Panc1 (cell line): ENCODE measurements at regions not wholly inside any gene's neighbourhood (a gene's known extent, or its start where the extent isn't known, plus 50 kb on each side); places are given as distances from the start of the nearest gene placed in this dataset.

ENCODE experiments used
- ATAC-seq: fragments of 200-7000 bp; cut with Tn5 transposase; 2 replicates; pipeline ENCODE4 v1.9.1; 2020; ENCODE audit warnings: mild to moderate bottlenecking, moderate library complexity
- BruUV-seq: library from RNA; stranded (reverse); fragments of 400-500 nt; replicated peaks from 2 replicates; lab custom pipeline; 2021; lab: Mats Ljungman, UMichigan
- CTCF ChIA-PET: fragments of 300-600 bp; sonication (Branson Sonifier 250); formaldehyde crosslinking; loops from one replicate; lab custom pipeline; 2022; ENCODE audit warnings: antibody characterized with exemption; lab: Charles Lee
- POLR2A ChIA-PET: fragments of 300-600 bp; sonication (Branson Sonifier 250); formaldehyde crosslinking; loops from one replicate; lab custom pipeline; 2022; ENCODE audit warnings: antibody characterized with exemption; lab: Charles Lee
- DNase-seq: peaks from one replicate; pipeline ENCODE4 v3.0.0-alpha.2; 2010; ENCODE audit warnings: low read depth, low spot score
- H3K27ac ChIP-seq: 2 replicates; pipeline ENCODE4 v1.5.1; 2011; ENCODE audit warnings: mild to moderate bottlenecking, low read length, inconsistent platforms
- H3K27me3 ChIP-seq: fragments of 200-500 bp; sonication (Bioruptor generic); 2 replicates; pipeline ENCODE4 v1.6.0; 2014; ENCODE audit warnings: low read length, inconsistent platforms; ENCODE audit not compliant: control insufficient read depth, insufficient read depth
- H3K36me3 ChIP-seq: fragments of 200-500 bp; sonication (Bioruptor generic); 2 replicates; pipeline ENCODE4 v1.5.1; 2014; ENCODE audit warnings: inconsistent platforms, mild to moderate bottlenecking, low read length, moderate library complexity; ENCODE audit not compliant: control insufficient read depth, insufficient read depth
- H3K4me1 ChIP-seq: 2 replicates; pipeline ENCODE4 v1.5.1; 2011; ENCODE audit warnings: inconsistent platforms, mild to moderate bottlenecking, low read length, moderate library complexity; ENCODE audit not compliant: control insufficient read depth, insufficient read depth
- H3K4me3 ChIP-seq, 2 experiments: 2 replicates each; pipeline ENCODE4 v1.5.1; 2011 to 2012; ENCODE audit warnings: low read depth in 2 of 2, low read length in 2 of 2, mild to moderate bottlenecking in 2 of 2, inconsistent platforms in 1 of 2, moderate library complexity in 1 of 2
- H3K9me3 ChIP-seq: fragments of 200-500 bp; sonication (Bioruptor generic); 2 replicates; pipeline ENCODE4 v1.5.1; 2014; ENCODE audit warnings: low read depth, mild to moderate bottlenecking, inconsistent platforms, low read length, moderate library complexity; ENCODE audit not compliant: control insufficient read depth, insufficient read depth
- CTCF ChIP-seq: fragments of 450-650 bp; IDR thresholded peaks from 2 replicates; pipeline ENCODE4 v1.5.1; 2017; ENCODE audit warnings: mild to moderate bottlenecking
- POLR2AphosphoS5 ChIP-seq: IDR thresholded peaks from 2 replicates; pipeline ENCODE4 v1.6.1; 2012; ENCODE audit warnings: mild to moderate bottlenecking, low read depth, low read length, moderate library complexity
- REST ChIP-seq, 2 experiments: IDR thresholded peaks; 2 replicates each; pipeline ENCODE4 v1.6.1; 2011 to 2012; ENCODE audit warnings: low read depth in 2 of 2, control low read depth in 1 of 2, low read length in 1 of 2, mild to moderate bottlenecking in 1 of 2, moderate library complexity in 1 of 2; ENCODE audit not compliant: insufficient read depth in 1 of 2
- SIN3A ChIP-seq: IDR thresholded peaks from 2 replicates; pipeline ENCODE4 v1.6.1; 2012; ENCODE audit warnings: low read depth, mild to moderate bottlenecking, low read length, moderate library complexity, borderline replicate concordance; ENCODE audit not compliant: insufficient read depth
- TCF7L2 ChIP-seq: IDR thresholded peaks from 2 replicates; pipeline ENCODE4 v1.6.1; 2011; ENCODE audit warnings: mild to moderate bottlenecking, low read depth, low read length, inconsistent platforms
- in situ Hi-C: cut with HindIII; loops from 2 replicates; pipeline ENCODE4 v1.10.0; 2016; ENCODE audit warnings: low sequenced_read_pairs, low pct_unique_long_range_greater_than_20kb
- intact Hi-C: fragments of 100-400 bp; cut with micrococcal nuclease; formaldehyde crosslinking; loops from one replicate; pipeline ENCODE4 v1.10.0; 2022; ENCODE audit not compliant: unreplicated experiment

DNA sequence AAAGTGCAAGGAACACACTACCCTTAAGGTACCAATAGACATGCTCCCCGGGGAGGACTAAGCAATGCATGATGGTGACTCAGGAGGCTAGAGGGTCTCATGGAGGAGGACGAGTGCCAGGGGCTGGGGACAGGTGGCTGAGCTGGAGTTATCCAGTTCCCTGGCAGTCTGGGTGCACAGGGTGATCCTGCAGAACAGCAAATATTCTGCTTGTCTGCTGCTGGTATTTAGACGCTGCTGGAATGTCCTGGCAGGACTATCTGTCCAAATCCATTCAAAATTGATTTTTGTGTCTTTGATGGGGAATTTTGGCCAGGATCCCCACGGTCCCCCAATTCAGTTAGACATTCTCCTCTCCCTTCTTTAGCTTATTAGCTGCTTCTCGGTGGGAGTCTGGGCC, 138.7 kb downstream of the C12orf75 start:
- TF ChIP-seq POLR2AphosphoS5 = no peak
- TF ChIP-seq TCF7L2 = no peak
- no peak for TF ChIP-seq CTCF
- no peak for TF ChIP-seq SIN3A
- TF ChIP-seq REST (IDR thresholded peaks at IDR 0.05; ENCODE audit: insufficient read depth in 1 of 2, low read depth in 2 of 2, low read length in 1 of 2) = no peak
- ATAC-seq = no peak
- in situ Hi-C loops = no loop called here
- no peaks in the 10 kb centered on the region for H3K27me3 ChIP-seq
- no peaks in the 10 kb centered on the region for H3K9me3 ChIP-seq
- no peak overlapping the region for H3K27ac ChIP-seq
- H3K4me1 ChIP-seq = no peaks in the 10 kb centered on the region
- ChIA-PET CTCF (interaction anchor here (0.7 kb wide), 1 partner anchor 17 kb away, joined by 3 read pairs; no protein-coding TSS in a partner anchor), POLR2A (no interaction called here)
- intact Hi-C loops = no loop called here
- BruUV-seq = no TSS peak
- no peaks in the 10 kb centered on the region for H3K36me3 ChIP-seq
- DNase-seq = no peak
- H3K4me3 ChIP-seq = no peak overlapping the region

DNA sequence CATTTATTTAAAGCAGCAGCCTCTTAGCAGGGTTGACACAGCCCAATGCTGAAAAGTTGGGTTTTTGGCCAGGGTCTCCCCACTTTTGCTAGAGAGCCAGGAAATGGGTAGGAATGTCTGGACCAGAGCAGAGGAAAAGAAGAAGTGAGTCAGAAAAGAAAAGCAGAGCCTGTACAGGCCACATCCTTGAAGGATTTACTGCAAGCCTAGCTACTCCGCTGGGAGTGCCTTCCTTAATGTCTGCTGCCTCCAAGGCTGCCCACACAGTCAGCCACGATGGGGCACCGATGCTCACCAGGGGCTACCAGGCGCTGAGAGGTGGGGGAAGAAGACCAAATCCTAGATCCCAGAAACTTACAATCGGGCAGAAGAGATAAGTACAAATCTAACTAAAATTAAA, 139.2 kb downstream of the C12orf75 start:
- no peak for TF ChIP-seq CTCF
- TF ChIP-seq REST (IDR thresholded peaks at IDR 0.05; ENCODE audit: insufficient read depth in 1 of 2, low read depth in 2 of 2, low read length in 1 of 2) = no peak
- no peak for TF ChIP-seq SIN3A
- no peak for TF ChIP-seq TCF7L2
- no peak for TF ChIP-seq POLR2AphosphoS5
- H3K27me3 ChIP-seq = no peaks in the 10 kb centered on the region
- no peaks in the 10 kb centered on the region for H3K36me3 ChIP-seq
- intact Hi-C loops = no loop called here
- no peak overlapping the region for H3K27ac ChIP-seq
- POLR2A ChIA-PET = no interaction called here
- H3K4me3 ChIP-seq = no peak overlapping the region
- no TSS peak for BruUV-seq
- CTCF ChIA-PET = interaction anchor here (0.7 kb wide), 1 partner anchor 16 kb away, joined by 3 read pairs; no protein-coding TSS in a partner anchor
- in situ Hi-C loops = no loop called here
- no peaks in the 10 kb centered on the region for H3K4me1 ChIP-seq
- DNase-seq (no peak), ATAC-seq (peak; percentile 48; the same call in 1 of the 2 replicates)
- no peaks in the 10 kb centered on the region for H3K9me3 ChIP-seq
